Muscle layer of colon (tissue), 2 donors: ENCODE measurements at regions not wholly inside any gene's neighbourhood (a gene's known extent, or its start where the extent isn't known, plus 50 kb on each side); places are given as distances from the start of the nearest gene placed in this dataset.

Source experiments
- H3K27ac ChIP-seq: one replicate; pipeline ENCODE4 v1.7.0; 2013; ENCODE audit warnings: low read depth, mild to moderate bottlenecking, low read length, moderate library complexity
- H3K27me3 ChIP-seq, 2 donors: one replicate each; pipeline ENCODE4 v1.7.0; 2013; ENCODE audit warnings: low read length in 2 of 2, mild to moderate bottlenecking in 2 of 2; ENCODE audit not compliant: insufficient read depth in 2 of 2, control insufficient read depth in 1 of 2
- H3K36me3 ChIP-seq: one replicate; pipeline ENCODE4 v1.7.0; 2013; ENCODE audit warnings: mild to moderate bottlenecking, low read length; ENCODE audit not compliant: insufficient read depth
- H3K4me1 ChIP-seq: one replicate; pipeline ENCODE4 v1.7.0; 2013; ENCODE audit warnings: mild to moderate bottlenecking, low read length; ENCODE audit not compliant: insufficient read depth
- H3K4me3 ChIP-seq, 2 donors: one replicate each; pipeline ENCODE4 v1.7.0; 2013; ENCODE audit warnings: low read length in 2 of 2, low read depth in 1 of 2, mild to moderate bottlenecking in 1 of 2, moderate library complexity in 1 of 2
- H3K9ac ChIP-seq: one replicate; pipeline ENCODE4 v1.7.0; 2013; ENCODE audit warnings: low read length
- H3K9me3 ChIP-seq: one replicate; pipeline ENCODE4 v1.7.0; 2013; ENCODE audit warnings: mild to moderate bottlenecking, low read length
- donor health status: abdominal sarcoma.
- donor health status: Adenocarcinoma of cecum.

DNA sequence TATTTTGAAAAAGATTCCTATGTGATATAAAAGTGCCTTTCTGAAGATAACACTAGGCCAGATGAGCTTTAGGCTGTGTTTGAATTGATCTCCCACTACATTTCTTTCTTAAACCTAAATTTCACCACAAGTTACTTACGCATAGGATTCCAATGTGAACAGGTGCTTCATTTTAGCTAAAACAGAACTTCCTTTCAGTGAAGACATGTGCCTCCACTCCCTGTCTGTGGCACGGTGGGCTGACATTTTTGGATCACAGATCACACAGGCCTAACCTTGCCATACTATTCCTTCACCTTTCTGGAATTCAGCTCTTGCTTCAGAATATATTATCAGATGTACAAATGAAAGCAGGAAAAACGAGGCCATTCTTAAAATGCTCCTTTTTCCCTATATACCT lies 231.8 kb downstream of the SAMD5 start:
- Histone ChIP-seq H3K27me3 (no peaks in the 10 kb centered on the region), H3K4me1 (peaks cover 14% of the 10 kb centered on the region), H3K9ac (no peak overlapping the region), H3K27ac (no peak overlapping the region), H3K9me3 (no peaks in the 10 kb centered on the region), H3K36me3 (no peaks in the 10 kb centered on the region), H3K4me3 (no peak overlapping the region)

DNA sequence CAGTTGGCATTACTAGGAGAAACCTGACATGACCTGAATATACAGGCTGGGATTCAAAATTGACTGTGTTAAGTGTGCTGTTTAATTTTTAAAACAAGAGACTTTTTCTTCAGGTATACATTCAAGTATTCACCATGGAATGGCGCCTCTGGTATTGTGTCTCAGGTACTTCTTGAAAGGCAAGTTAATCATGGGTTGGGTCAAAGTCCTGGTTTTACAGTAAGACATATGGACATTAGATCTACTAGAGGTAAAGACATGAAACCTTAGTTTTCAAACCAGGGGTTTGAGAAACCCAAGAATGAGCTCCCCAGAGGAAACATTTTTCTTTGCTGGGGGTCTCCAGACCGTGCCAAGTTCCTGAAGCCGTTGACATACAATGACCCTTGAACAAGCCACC lies 232.4 kb downstream of the SAMD5 start:
- H3K4me3 ChIP-seq, result no peak overlapping the region
- no peaks in the 10 kb centered on the region for H3K36me3 ChIP-seq
- H3K27me3 ChIP-seq, result no peaks in the 10 kb centered on the region
- H3K9ac ChIP-seq, result no peak overlapping the region
- H3K4me1 ChIP-seq, result peaks cover 14% of the 10 kb centered on the region
- H3K9me3 ChIP-seq, result no peaks in the 10 kb centered on the region
- H3K27ac ChIP-seq, result no peak overlapping the region

DNA sequence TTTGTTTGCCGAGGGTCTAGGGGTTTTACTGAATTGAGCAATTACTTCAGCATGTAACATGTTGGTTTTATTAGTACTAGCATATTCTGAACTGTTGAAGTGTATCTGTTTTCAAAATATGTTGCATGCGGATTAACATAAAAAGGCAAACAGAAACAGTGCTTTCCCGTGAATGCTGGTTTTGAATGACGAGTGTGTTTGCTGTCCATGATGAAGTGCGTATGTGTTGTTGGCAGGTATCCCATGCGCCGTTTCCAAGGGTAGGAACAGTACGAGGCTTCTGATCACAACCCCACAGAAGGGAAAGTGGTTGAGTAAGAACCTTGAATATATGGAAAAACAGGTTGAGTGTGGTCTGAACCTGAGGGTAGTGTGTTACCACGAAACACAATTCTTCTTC lies 232.9 kb downstream of the SAMD5 start:
- no peak overlapping the region for H3K27ac ChIP-seq
- H3K27me3 ChIP-seq, result no peaks in the 10 kb centered on the region
- H3K36me3 ChIP-seq, result no peaks in the 10 kb centered on the region
- no peaks in the 10 kb centered on the region for H3K9me3 ChIP-seq
- no peak overlapping the region for H3K4me3 ChIP-seq
- no peak overlapping the region for H3K9ac ChIP-seq
- peaks cover 14% of the 10 kb centered on the region for H3K4me1 ChIP-seq

DNA sequence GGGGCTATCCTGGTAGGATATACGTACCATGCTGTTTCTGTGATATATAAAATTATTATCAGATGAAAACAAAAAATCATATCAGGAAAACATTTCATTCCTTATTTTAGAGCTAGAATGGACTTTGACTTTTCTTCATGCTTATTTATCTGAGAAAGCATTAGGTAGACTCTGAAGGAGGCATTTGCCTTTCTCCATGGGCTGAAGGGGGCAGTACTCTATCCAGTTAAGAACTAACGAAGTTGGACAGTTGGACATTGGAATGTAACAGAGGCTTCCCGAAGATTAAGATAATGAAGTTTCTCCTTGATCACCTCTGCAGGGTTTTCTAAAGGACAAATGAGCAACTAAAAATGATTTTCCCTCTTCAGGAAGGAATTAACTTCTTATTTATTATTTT lies 233.9 kb downstream of the SAMD5 start:
- Histone ChIP-seq H3K27me3 (no peaks in the 10 kb centered on the region), H3K4me1 (peaks cover 14% of the 10 kb centered on the region), H3K9ac (no peak overlapping the region), H3K36me3 (no peaks in the 10 kb centered on the region), H3K4me3 (no peak overlapping the region), H3K27ac (no peak overlapping the region), H3K9me3 (no peaks in the 10 kb centered on the region)

DNA sequence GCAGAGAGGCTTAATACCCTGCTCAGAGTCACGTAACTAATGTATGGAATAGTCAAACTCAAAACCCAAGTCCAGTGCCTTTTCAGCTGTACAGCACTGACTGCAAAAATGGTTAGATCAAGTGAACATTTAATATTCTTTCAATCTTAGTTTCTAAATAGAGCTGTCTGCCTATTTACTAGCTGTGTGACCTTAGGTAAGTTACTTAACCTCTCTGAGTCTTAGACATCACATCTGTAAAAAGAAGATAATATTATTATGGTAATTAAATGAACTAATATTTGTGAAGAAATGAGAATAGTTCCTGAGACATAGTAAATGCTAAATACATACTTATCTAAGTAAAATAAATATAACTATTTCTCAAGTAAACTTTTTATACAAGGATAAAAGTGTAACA lies 235.5 kb downstream of the SAMD5 start:
- Histone ChIP-seq H3K4me1 (peaks cover 4% of the 10 kb centered on the region), H3K9ac (no peak overlapping the region), H3K36me3 (no peaks in the 10 kb centered on the region), H3K27ac (no peak overlapping the region), H3K27me3 (no peaks in the 10 kb centered on the region), H3K9me3 (no peaks in the 10 kb centered on the region), H3K4me3 (no peak overlapping the region)

GRCh38 chr6:147749331-147749730 lies 240.8 kb downstream of the SAMD5 start:
- Histone ChIP-seq H3K27ac (no peak overlapping the region), H3K9ac (no peak overlapping the region), H3K36me3 (no peaks in the 10 kb centered on the region), H3K27me3 (no peaks in the 10 kb centered on the region), H3K4me3 (no peak overlapping the region), H3K4me1 (no peaks in the 10 kb centered on the region), H3K9me3 (no peaks in the 10 kb centered on the region)

DNA sequence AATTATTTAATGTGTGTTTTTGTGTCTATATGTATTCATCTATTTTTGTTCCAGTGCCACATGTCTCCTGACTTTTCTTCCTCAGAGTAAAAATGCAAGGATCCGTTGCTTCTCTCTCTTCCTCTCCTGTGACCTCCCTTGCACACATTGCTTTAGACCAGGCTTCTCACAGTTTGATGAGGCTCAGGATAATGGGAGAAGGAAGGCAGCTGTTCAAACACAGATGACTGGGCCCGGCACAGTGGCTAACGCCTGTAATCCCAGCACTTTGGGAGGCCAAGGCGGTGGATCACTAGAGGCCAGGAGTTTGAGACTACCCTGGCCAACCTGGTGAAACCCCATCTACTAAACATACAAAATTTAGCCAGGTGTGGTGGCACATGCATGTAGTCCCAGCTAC lies 241.9 kb downstream of the SAMD5 start:
- no peaks in the 10 kb centered on the region for H3K9me3 ChIP-seq
- H3K27ac ChIP-seq, result no peak overlapping the region
- no peaks in the 10 kb centered on the region for H3K4me1 ChIP-seq
- no peak overlapping the region for H3K9ac ChIP-seq
- H3K27me3 ChIP-seq, result no peaks in the 10 kb centered on the region
- H3K4me3 ChIP-seq, result no peak overlapping the region
- no peaks in the 10 kb centered on the region for H3K36me3 ChIP-seq

DNA sequence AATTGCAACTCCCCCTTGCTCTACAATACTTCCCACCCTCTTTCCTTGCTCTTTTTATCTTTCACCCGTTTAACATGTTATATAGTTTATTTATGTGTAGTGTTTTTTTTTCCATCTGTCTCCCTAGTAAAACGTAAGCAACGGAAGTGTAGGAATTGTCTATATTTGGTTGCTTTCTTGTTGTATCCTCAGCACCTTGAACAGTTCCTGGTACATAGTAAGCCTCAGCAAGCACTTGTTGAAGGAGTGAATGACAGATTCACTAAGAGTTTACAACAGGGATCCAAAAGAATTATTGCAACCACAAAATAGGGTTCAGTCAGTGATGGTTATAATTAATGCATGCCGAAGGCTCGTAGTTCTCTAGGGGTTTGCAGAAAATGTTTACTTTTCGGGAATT lies 242.7 kb downstream of the SAMD5 start:
- Histone ChIP-seq H3K36me3 (no peaks in the 10 kb centered on the region), H3K9ac (no peak overlapping the region), H3K4me1 (no peaks in the 10 kb centered on the region), H3K9me3 (no peaks in the 10 kb centered on the region), H3K27ac (no peak overlapping the region), H3K4me3 (no peak overlapping the region), H3K27me3 (no peaks in the 10 kb centered on the region)

GRCh38 chr6:147752689-147753403 lies 244.4 kb downstream of the SAMD5 start:
- Histone ChIP-seq H3K9ac (no peak overlapping the region), H3K27ac (no peak overlapping the region), H3K9me3 (no peaks in the 10 kb centered on the region), H3K4me3 (no peak overlapping the region), H3K27me3 (no peaks in the 10 kb centered on the region), H3K4me1 (no peaks in the 10 kb centered on the region), H3K36me3 (no peaks in the 10 kb centered on the region)

GRCh38 chr6:147755999-147756398 lies 247.5 kb downstream of the SAMD5 start:
- no peak overlapping the region for H3K4me3 ChIP-seq
- no peaks in the 10 kb centered on the region for H3K4me1 ChIP-seq
- H3K27ac ChIP-seq, result no peak overlapping the region
- H3K27me3 ChIP-seq, result no peaks in the 10 kb centered on the region
- H3K9me3 ChIP-seq, result no peaks in the 10 kb centered on the region
- H3K9ac ChIP-seq, result no peak overlapping the region
- no peaks in the 10 kb centered on the region for H3K36me3 ChIP-seq

- Histone ChIP-seq H3K27ac (no peak overlapping the region), H3K27me3 (no peaks in the 10 kb centered on the region), H3K9ac (no peak overlapping the region), H3K4me1 (no peaks in the 10 kb centered on the region), H3K4me3 (no peak overlapping the region), H3K9me3 (no peaks in the 10 kb centered on the region), H3K36me3 (no peaks in the 10 kb centered on the region)
Measured at GRCh38 chr6:147756891-147757290, 248.4 kb downstream of the SAMD5 start.

GRCh38 chr6:147757291-147757690 lies 248.8 kb downstream of the SAMD5 start:
- H3K27me3 ChIP-seq, result no peaks in the 10 kb centered on the region
- H3K36me3 ChIP-seq, result no peaks in the 10 kb centered on the region
- H3K27ac ChIP-seq, result no peak overlapping the region
- H3K4me3 ChIP-seq, result no peak overlapping the region
- H3K9me3 ChIP-seq, result no peaks in the 10 kb centered on the region
- no peaks in the 10 kb centered on the region for H3K4me1 ChIP-seq
- no peak overlapping the region for H3K9ac ChIP-seq
